NCI-H1694 (cell line): ENCODE measurements at regions not wholly inside any gene's neighbourhood (a gene's known extent, or its start where the extent isn't known, plus 50 kb on each side); places are given as distances from the start of the nearest gene placed in this dataset.
"Not testable (repeated sequence)": the region's sequence is repeated elsewhere in the genome, so short reads cannot be mapped to it uniquely, and the experiment has no call there.

ENCODE experiments used
- DNase-seq: peaks from one replicate; lab custom pipeline; 2025; lab: John Stamatoyannopoulos, UW

GRCh38 chr14:83830316-83830715 lies 1699.6 kb upstream of the FLRT2 start:
- no peak for DNase-seq

- no peak for DNase-seq
Observed at GRCh38 chr14:83838226-83838625, 1691.7 kb upstream of the FLRT2 start.

GRCh38 chr14:83842547-83842946 lies 1687.4 kb upstream of the FLRT2 start:
- DNase-seq = peak; percentile 53

- DNase-seq = no peak
Observed at GRCh38 chr14:83847102-83847501, 1682.8 kb upstream of the FLRT2 start.

GRCh38 chr14:83850092-83850491 lies 1679.9 kb upstream of the FLRT2 start:
- no peak for DNase-seq

- no peak for DNase-seq
Observed at GRCh38 chr14:83856334-83856733, 1673.6 kb upstream of the FLRT2 start.

- DNase-seq = no peak
Observed at GRCh38 chr14:83860631-83861155, 1669.3 kb upstream of the FLRT2 start.

GRCh38 chr14:83863042-83863774 lies 1666.7 kb upstream of the FLRT2 start:
- no peak for DNase-seq

- peak; percentile 47 for DNase-seq
Observed at GRCh38 chr14:83864106-83864505, 1665.8 kb upstream of the FLRT2 start.

- no peak for DNase-seq
Observed at GRCh38 chr14:83867566-83868225, 1662.2 kb upstream of the FLRT2 start.

- no peak for DNase-seq
Observed at GRCh38 chr14:83870546-83871270, 1659.2 kb upstream of the FLRT2 start.

GRCh38 chr14:83873669-83874068 lies 1656.3 kb upstream of the FLRT2 start:
- no peak for DNase-seq

- no peak for DNase-seq
Observed at GRCh38 chr14:83874662-83875061, 1655.3 kb upstream of the FLRT2 start.

GRCh38 chr14:83883732-83884131 lies 1646.2 kb upstream of the FLRT2 start:
- no peak for DNase-seq

GRCh38 chr14:83885837-83886293 lies 1644.1 kb upstream of the FLRT2 start:
- no peak for DNase-seq

GRCh38 chr14:83887866-83888265 lies 1642.1 kb upstream of the FLRT2 start:
- no peak for DNase-seq

- no peak for DNase-seq
Observed at GRCh38 chr14:83893447-83893846, 1636.5 kb upstream of the FLRT2 start.

GRCh38 chr14:83894568-83894967 lies 1635.4 kb upstream of the FLRT2 start:
- no peak for DNase-seq

- DNase-seq = not testable (repeated sequence)
Observed at GRCh38 chr14:83898558-83898957, 1631.4 kb upstream of the FLRT2 start.

- no peak for DNase-seq
Observed at GRCh38 chr14:83899706-83900105, 1630.2 kb upstream of the FLRT2 start.

- DNase-seq = no peak
Observed at GRCh38 chr14:83905157-83905556, 1624.8 kb upstream of the FLRT2 start.

- no peak for DNase-seq
Observed at GRCh38 chr14:83908419-83908818, 1621.5 kb upstream of the FLRT2 start.

- no peak for DNase-seq
Observed at GRCh38 chr14:83909507-83909906, 1620.4 kb upstream of the FLRT2 start.
